GM12892 (cell line): ENCODE measurements at regions not wholly inside any gene's neighbourhood (a gene's known extent, or its start where the extent isn't known, plus 50 kb on each side); places are given as distances from the start of the nearest gene placed in this dataset.
"Not testable (repeated sequence)": the region's sequence is repeated elsewhere in the genome, so short reads cannot be mapped to it uniquely, and the experiment has no call there.

Experiments used
- DNase-seq: peaks from one replicate; pipeline ENCODE4 v3.0.0; 2011; ENCODE audit not compliant: insufficient read length
- FAIRE-seq: peaks from 2 replicates; lab custom pipeline; 2011; peaks lifted over from hg19 to GRCh38; lab: Jason Lieb, UNC
- POLR2A ChIP-seq: IDR thresholded peaks from 2 replicates; pipeline ENCODE4 v1.6.1; 2011; ENCODE audit warnings: low read depth, low read length, control low read depth
- POLR2AphosphoS5 ChIP-seq: IDR thresholded peaks from 2 replicates; pipeline ENCODE4 v1.6.1; 2011; ENCODE audit warnings: low read depth, low read length, control low read depth
- TAF1 ChIP-seq: IDR thresholded peaks from 2 replicates; pipeline ENCODE4 v1.6.1; 2011; ENCODE audit warnings: low read depth, mild to moderate bottlenecking, control low read depth, low read length, borderline replicate concordance

DNA sequence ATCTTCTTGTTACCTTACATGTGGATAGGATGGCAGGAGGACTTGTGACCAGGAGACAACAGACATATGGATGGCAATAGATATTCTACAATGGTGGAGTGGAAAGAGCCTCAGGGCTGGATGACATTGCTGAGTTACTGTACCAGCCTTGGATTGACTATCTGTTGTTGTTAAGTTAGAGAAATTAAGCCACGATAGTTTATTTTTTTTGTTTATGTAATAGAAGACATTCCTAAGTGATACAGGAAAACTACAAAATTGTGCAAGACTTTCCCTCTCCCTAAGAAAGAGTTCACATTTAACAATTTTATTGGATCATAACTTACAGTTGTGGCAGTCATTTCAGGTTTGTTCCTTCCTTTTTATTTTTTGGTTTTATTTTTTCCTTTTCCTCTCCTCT, 230.7 kb upstream of the CACNA2D1 start:
- FAIRE-seq, result no peak
- DNase-seq, result no peak
- TF ChIP-seq POLR2A (no peak), POLR2AphosphoS5 (no peak), TAF1 (no peak)

DNA sequence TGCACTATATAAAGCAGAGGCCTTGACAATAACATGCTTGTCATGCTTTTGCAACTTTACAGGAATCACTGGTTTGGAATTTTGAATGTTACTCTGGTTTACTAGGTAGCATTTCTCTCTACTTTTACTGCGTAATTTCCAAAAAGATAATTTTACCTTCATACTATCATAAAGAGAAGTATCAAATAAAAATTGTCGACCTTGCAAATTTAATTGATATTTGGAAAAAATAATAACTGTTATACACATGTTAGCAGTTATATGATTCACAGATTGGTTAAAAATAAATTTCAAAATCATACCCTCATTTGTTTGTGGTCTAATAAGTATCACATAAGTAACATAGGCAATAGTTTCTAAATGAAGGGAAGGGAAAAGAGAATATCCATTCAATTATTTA, 228.5 kb upstream of the CACNA2D1 start:
- no peak for DNase-seq
- TF ChIP-seq POLR2AphosphoS5 (no peak), POLR2A (no peak), TAF1 (no peak)
- no peak for FAIRE-seq

DNA sequence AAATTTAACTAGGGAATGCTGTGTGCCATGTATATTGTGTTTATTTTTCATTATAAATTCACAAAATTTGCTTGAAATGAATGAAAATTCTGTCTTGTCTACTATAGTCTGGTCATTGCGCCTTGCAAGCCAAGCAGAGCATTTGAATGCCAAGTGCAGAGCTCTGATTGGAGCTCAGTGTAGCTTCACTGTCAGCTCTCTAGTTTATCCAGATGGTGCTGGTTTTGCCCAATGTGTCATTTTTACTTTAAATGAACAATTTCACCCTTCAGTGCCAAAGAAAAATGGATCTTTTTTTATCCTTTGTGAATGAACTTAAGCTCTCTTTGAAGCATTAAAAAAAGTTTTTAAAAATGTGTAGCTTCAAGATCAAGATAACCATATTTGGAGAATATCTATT, 225.6 kb upstream of the CACNA2D1 start:
- FAIRE-seq (no peak), DNase-seq (no peak)
- no peak for TF ChIP-seq TAF1
- no peak for TF ChIP-seq POLR2A
- no peak for TF ChIP-seq POLR2AphosphoS5

DNA sequence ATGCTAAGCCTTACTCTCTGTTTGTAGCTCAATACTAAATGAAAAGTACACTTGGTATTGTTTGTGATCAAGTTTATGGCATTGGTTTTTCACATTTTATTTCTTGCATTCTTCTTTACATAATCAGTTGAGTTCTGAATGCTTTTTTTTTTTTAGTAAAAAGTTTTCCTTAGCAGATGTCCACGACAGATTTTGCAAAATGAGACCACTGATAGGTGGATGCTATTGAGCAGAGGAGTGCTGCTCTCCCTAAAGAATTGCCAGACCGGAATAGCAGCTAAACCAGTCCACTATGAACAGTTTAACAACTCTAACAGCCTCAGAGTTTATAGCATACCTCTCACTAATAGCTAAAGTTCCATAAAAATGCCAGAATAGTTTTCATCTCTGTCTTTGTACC, 225.1 kb upstream of the CACNA2D1 start:
- TF ChIP-seq POLR2AphosphoS5 (no peak), POLR2A (no peak), TAF1 (no peak)
- DNase-seq (no peak), FAIRE-seq (peak; percentile 5)

DNA sequence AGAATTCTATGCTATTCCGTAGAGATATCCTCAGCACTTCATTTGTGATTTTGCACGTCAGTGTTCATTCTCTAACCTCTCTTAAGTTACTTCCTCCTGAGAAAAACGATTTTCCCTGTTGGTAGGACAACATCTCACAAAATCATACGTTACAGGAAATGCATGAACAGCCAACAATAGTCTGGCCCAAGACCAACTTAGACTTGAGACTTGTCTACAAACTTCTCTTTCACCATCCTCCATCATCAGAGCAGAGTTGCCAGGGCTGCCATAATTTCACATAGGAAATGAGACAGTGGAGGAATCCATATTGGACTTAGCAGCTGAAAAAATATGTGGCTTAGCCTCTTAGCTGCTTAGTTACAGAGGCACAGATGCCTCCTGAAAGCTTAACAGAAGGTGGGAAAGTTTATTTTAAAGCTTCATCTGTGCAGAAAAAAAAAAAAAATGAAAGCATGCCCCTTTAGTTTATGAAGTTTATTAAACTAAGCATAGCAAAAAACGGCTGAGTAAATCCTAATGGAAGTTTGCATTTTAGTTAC, 222.5 kb upstream of the CACNA2D1 start:
- TF ChIP-seq POLR2AphosphoS5 (no peak), TAF1 (no peak), POLR2A (no peak)
- FAIRE-seq (no peak), DNase-seq (no peak)

DNA sequence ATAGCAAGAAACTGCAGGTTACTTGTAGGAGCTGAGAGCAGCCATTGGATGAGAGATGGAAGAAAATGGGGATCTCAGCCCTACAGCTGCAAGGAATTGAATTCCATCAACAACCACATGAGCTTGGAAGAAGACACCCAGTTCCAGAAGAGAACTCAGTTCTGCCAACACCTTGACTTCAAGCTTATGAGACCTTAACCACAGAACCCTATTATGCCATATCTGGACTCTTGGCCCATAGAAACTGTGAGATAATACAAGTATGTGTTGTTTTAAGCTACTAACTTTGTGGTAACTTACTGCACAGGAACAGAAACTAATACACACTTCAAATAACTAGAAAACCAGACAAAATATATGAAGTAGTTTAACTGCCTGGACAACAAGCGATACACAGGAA, 212.4 kb upstream of the CACNA2D1 start:
- no peak for TF ChIP-seq TAF1
- no peak for TF ChIP-seq POLR2AphosphoS5
- no peak for TF ChIP-seq POLR2A
- no peak for DNase-seq
- no peak for FAIRE-seq

DNA sequence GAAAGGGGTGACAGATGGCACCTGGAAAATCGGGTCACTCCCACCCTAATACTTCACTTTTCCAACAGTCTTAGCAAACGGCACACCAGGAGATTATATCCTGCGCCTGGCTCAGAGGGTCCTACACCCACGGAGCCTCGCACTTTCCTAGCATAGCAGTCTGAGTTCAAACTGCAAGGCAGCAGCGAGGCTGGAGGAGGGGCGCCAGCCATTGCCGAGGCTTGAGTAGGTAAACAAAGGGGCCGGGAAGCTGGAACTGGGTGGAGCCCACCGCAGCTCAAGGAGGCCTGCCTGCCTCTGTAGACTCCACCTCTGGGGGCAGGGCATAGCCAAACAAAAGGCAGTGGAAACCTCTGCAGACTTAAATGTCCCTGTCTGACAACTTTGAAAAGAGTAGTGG, 206.5 kb upstream of the CACNA2D1 start:
- not testable (repeated sequence) for DNase-seq, FAIRE-seq

DNA sequence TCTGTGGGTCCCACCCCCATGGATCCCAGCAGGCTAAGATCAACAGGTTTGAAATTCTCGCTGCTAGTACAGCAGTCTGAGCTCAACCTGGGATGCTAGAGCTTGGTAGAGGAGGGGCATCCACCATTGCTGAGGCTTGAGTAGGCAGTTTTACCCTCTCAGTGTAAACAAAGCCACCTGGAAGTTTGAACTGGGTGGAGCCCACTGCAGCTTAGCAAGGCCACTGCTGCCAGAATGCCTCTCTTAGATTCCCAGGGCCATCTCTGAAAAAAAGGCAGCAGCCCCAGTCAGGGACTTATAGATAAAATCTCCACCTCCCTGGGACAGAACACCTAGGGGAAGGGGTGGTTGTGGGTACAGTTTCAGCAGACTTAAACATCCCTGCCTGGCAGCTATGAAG, 190.0 kb upstream of the CACNA2D1 start:
- FAIRE-seq (no peak), DNase-seq (no peak)
- no peak for TF ChIP-seq POLR2A
- no peak for TF ChIP-seq TAF1
- TF ChIP-seq POLR2AphosphoS5, result no peak

DNA sequence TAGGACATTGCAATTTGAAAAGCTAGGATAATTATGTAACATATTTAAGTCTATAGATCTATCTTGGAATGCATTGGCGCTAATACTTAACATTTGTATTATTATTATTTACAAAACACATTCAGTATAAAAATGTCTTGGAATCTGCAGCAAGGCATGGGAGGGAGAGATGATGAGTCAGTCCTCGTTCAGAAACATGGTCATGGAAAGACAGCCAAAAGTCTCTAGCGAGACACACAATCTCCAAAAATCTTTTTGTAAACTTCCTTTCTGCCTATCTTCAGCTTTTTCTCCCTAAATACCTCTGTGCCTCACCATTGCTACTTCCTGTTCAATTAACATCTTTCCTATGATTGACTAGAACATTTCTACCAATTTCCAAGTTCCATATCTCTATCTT, 188.4 kb upstream of the CACNA2D1 start:
- TF ChIP-seq POLR2A, result no peak
- TF ChIP-seq TAF1, result no peak
- no peak for TF ChIP-seq POLR2AphosphoS5
- FAIRE-seq (no peak), DNase-seq (no peak)

DNA sequence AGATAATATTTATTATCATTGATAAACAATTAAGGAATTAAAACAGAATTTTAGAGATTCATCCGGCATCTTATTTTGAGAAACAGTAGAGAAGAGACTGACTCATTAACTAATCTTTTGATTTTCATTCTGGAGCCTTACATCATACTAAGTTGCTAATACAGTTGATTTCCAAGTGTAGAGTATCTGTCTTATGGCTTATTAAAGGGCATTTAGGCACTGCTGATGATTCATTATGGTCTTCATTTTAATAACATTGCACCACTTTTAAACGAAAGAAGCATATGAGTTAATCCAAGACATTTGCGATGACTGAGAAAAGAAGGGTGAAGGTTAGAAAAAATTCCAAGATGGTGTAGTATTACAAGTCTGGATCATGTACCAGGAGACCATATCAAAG, 186.0 kb upstream of the CACNA2D1 start:
- TF ChIP-seq POLR2A (no peak), POLR2AphosphoS5 (no peak), TAF1 (no peak)
- no peak for DNase-seq
- FAIRE-seq, result peak; percentile 21

DNA sequence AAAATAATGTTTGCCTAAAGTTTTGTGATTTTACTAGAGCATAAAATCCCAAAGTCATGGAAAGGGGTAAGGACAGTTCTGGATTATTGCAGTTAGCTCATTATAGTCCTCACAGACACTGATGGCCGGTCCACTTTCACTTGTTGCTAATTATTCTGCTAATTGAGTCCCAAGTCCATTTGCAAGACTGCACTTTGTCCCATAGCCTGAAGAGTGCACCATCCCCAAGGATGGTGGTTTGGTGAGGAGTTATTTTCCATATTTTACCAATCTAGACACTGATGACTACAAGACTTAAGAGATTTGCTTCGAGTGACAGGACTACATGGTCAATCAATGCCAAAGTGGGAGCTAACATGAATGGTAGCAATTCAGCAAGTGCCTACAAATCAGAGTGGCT, 181.8 kb upstream of the CACNA2D1 start:
- TF ChIP-seq POLR2A (no peak), POLR2AphosphoS5 (no peak), TAF1 (no peak)
- peak; percentile 44 for FAIRE-seq
- DNase-seq, result no peak

DNA sequence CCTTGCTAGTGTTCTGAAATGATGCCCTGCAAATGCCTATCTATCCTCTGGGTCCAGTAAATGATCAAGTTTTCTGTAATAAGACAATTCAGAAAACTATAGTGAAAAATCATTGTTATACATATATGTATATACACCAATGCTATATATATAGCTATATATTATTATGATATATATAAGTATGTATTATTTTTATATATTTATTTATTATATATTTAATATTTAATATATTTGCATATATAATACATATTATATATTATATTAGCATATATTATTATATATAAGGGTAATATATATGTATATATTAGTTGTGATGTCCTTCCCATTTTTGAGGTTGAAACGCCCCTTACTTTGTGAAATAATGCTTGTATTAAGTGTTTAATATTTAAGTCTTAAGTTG, 181.4 kb upstream of the CACNA2D1 start:
- no peak for TF ChIP-seq POLR2AphosphoS5
- TF ChIP-seq TAF1, result no peak
- no peak for TF ChIP-seq POLR2A
- FAIRE-seq (no peak), DNase-seq (no peak)

DNA sequence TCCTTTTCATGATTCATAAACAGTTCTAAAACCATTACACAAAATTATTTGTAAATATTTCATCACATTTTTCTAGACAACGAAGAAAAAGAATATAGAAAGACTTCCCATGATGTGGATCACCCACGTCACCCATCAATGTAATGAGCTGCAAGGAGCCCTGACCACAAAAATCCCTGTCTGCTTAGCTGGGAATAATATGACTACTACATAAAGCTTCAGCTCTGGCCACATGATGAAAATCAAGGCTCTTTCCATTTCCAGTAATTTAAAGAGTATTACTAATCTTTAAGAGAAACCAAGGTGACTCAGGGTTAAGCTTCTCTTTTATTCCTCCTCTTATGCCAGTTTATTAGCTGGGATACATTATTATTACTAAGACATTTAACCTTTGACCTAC, 180.8 kb upstream of the CACNA2D1 start:
- FAIRE-seq (no peak), DNase-seq (no peak)
- TF ChIP-seq POLR2AphosphoS5, result no peak
- TF ChIP-seq POLR2A, result no peak
- no peak for TF ChIP-seq TAF1
